HL-60 (cell line): ENCODE measurements at regions not wholly inside any gene's neighbourhood (a gene's known extent, or its start where the extent isn't known, plus 50 kb on each side); places are given as distances from the start of the nearest gene placed in this dataset.

Source experiments
- DNase-seq, 2 experiments: peaks; one replicate each; pipeline ENCODE4 v3.0.0-alpha.2; 2010 to 2020; ENCODE audit warnings: low read depth in 1 of 2, low spot score in 1 of 2
- H3K27ac ChIP-seq: fragments of 250-450 bp; sonication (Bioruptor Pico); replicated peaks from 2 replicates; pipeline ENCODE4 v1.5.1; 2020; ENCODE audit warnings: mild to moderate bottlenecking, moderate library complexity
- H3K27me3 ChIP-seq: fragments of 250-450 bp; sonication (Bioruptor Pico); 2 replicates; pipeline ENCODE4 v1.5.1; 2021; ENCODE audit warnings: mild to moderate bottlenecking, moderate library complexity; ENCODE audit not compliant: insufficient read depth, poor library complexity, severe bottlenecking
- H3K4me3 ChIP-seq: replicated peaks from 2 replicates; pipeline ENCODE4 v1.5.1; 2011; ENCODE audit warnings: mild to moderate bottlenecking, control low read depth, low read length; ENCODE audit not compliant: insufficient read depth
- GABPA ChIP-seq: IDR thresholded peaks from 2 replicates; pipeline ENCODE4 v1.6.1; 2012; ENCODE audit warnings: low read depth
- POLR2AphosphoS5 ChIP-seq: IDR thresholded peaks from 2 replicates; pipeline ENCODE4 v1.6.1; 2012; ENCODE audit warnings: low read depth
- SPI1 ChIP-seq: IDR thresholded peaks from 2 replicates; pipeline ENCODE4 v1.6.1; 2012; ENCODE audit warnings: low read depth, mild to moderate bottlenecking, borderline replicate concordance
- TF ChIP-seq, protein P1 (sequence below): IDR thresholded peaks from one replicate; pipeline ENCODE4 v1.5.1; 2011; ENCODE audit warnings: low read length, control low read depth, inconsistent platforms; ENCODE audit not compliant: insufficient read depth
- TF ChIP-seq, protein P2 (sequence below): IDR thresholded peaks from 2 replicates; pipeline ENCODE4 v1.6.1; 2012; ENCODE audit warnings: low read depth; ENCODE audit not compliant: insufficient replicate concordance

DNA sequence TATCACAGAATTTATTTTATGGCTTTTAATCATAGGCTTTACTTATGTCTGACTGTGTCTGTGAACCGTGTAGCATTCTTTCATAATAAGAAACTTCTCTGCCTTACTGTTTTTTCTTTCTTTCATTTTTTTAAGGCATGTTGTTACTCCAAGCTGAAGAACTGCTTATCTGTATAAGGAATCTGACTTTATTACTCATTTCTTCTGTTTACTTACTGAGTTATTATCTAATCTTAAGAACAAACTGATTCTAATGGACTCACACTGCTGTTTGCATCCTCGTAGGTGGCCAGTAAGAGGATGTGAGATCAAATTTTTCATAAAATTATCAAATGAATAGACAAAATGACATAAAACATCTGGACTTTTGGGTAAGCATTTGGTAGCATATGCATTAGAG, 54.7 kb upstream of the DNAJC1 start:
- H3K4me3 ChIP-seq: no peak overlapping the region
- TF ChIP-seq SPI1: no peak
- TF ChIP-seq POLR2AphosphoS5: no peak
- TF ChIP-seq, protein P1, sequence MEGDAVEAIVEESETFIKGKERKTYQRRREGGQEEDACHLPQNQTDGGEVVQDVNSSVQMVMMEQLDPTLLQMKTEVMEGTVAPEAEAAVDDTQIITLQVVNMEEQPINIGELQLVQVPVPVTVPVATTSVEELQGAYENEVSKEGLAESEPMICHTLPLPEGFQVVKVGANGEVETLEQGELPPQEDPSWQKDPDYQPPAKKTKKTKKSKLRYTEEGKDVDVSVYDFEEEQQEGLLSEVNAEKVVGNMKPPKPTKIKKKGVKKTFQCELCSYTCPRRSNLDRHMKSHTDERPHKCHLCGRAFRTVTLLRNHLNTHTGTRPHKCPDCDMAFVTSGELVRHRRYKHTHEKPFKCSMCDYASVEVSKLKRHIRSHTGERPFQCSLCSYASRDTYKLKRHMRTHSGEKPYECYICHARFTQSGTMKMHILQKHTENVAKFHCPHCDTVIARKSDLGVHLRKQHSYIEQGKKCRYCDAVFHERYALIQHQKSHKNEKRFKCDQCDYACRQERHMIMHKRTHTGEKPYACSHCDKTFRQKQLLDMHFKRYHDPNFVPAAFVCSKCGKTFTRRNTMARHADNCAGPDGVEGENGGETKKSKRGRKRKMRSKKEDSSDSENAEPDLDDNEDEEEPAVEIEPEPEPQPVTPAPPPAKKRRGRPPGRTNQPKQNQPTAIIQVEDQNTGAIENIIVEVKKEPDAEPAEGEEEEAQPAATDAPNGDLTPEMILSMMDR: no peak
- no peak for TF ChIP-seq GABPA
- TF ChIP-seq, protein P2, sequence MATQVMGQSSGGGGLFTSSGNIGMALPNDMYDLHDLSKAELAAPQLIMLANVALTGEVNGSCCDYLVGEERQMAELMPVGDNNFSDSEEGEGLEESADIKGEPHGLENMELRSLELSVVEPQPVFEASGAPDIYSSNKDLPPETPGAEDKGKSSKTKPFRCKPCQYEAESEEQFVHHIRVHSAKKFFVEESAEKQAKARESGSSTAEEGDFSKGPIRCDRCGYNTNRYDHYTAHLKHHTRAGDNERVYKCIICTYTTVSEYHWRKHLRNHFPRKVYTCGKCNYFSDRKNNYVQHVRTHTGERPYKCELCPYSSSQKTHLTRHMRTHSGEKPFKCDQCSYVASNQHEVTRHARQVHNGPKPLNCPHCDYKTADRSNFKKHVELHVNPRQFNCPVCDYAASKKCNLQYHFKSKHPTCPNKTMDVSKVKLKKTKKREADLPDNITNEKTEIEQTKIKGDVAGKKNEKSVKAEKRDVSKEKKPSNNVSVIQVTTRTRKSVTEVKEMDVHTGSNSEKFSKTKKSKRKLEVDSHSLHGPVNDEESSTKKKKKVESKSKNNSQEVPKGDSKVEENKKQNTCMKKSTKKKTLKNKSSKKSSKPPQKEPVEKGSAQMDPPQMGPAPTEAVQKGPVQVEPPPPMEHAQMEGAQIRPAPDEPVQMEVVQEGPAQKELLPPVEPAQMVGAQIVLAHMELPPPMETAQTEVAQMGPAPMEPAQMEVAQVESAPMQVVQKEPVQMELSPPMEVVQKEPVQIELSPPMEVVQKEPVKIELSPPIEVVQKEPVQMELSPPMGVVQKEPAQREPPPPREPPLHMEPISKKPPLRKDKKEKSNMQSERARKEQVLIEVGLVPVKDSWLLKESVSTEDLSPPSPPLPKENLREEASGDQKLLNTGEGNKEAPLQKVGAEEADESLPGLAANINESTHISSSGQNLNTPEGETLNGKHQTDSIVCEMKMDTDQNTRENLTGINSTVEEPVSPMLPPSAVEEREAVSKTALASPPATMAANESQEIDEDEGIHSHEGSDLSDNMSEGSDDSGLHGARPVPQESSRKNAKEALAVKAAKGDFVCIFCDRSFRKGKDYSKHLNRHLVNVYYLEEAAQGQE: no peak
- DNase-seq: no peak
- H3K27me3 ChIP-seq: no peaks in the 10 kb centered on the region
- no peak overlapping the region for H3K27ac ChIP-seq

DNA sequence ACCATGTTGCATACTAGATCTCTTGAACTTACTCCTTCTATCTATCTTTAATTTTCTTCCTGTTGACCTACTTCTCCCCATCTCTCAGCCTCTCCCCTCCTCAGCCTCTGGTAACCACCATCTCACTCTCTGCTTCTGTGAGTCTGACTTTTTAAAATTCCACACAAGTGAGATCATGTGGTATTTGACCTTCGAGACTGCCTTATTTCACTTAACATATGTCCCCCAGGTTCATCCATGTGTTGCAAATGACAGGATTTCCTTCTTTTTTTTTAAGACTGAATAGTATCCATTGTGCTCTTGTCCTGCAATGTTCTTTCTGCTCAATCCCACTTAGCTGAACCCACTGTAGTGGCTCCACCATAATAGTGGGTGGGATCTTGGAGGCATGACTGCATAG, 51.4 kb upstream of the DNAJC1 start:
- no peak overlapping the region for H3K27ac ChIP-seq
- no peak for DNase-seq
- H3K27me3 ChIP-seq: no peaks in the 10 kb centered on the region
- H3K4me3 ChIP-seq: no peak overlapping the region
- TF ChIP-seq SPI1 (no peak), POLR2AphosphoS5 (no peak), GABPA (no peak)
- TF ChIP-seq, protein P2: no peak
- TF ChIP-seq, protein P1: no peak
